ENCODE measurements at regions not wholly inside any gene's neighbourhood (a gene's known extent, or its start where the extent isn't known, plus 50 kb on each side); places are given as distances from the start of the nearest gene placed in this dataset.

DNA sequence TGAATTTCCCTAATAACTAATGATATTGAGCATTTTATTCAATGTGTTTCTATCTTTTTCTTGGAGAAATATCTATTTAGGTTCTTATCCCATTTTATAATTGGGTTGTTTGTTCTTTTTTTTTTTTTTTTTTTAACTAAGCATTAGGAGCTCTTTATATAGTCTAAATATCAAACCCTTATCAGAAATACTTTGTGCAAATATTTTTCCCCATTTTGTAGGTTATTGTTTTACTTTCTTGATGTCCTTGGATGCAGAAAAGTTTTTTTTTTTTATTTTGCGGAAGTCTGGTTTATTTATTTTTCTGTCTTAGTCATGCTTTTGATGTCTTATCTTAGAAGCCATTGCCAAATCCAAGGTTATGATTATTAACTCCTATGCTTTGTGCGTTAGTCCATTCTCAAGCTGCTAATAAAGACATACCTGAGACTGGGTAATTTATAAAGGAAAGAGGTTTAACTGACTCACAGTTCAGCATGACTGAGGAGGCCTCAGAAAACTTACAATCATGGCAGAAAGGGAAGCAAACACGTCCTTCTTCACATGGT is 434.3 kb upstream of the TBX3 start:
- Mint-ChIP-seq H3K4me3 (no peak overlapping the region), H3K4me1 (ENCODE audit: low read depth) (no peaks in the 10 kb centered on the region; the same call in 1 of the 2 replicates), H3K36me3 (ENCODE audit: low read depth) (no peaks in the 10 kb centered on the region), H3K27ac (no peak overlapping the region), H3K27me3 (ENCODE audit: insufficient read depth) (no peaks in the 10 kb centered on the region; the same call in 1 of the 2 replicates), H3K9me3 (no peaks in the 10 kb centered on the region)
- TF ChIP-seq, protein P1, sequence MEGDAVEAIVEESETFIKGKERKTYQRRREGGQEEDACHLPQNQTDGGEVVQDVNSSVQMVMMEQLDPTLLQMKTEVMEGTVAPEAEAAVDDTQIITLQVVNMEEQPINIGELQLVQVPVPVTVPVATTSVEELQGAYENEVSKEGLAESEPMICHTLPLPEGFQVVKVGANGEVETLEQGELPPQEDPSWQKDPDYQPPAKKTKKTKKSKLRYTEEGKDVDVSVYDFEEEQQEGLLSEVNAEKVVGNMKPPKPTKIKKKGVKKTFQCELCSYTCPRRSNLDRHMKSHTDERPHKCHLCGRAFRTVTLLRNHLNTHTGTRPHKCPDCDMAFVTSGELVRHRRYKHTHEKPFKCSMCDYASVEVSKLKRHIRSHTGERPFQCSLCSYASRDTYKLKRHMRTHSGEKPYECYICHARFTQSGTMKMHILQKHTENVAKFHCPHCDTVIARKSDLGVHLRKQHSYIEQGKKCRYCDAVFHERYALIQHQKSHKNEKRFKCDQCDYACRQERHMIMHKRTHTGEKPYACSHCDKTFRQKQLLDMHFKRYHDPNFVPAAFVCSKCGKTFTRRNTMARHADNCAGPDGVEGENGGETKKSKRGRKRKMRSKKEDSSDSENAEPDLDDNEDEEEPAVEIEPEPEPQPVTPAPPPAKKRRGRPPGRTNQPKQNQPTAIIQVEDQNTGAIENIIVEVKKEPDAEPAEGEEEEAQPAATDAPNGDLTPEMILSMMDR (IDR thresholded peaks at IDR 0.05) = no peak
- no peak for DNase-seq

DNA sequence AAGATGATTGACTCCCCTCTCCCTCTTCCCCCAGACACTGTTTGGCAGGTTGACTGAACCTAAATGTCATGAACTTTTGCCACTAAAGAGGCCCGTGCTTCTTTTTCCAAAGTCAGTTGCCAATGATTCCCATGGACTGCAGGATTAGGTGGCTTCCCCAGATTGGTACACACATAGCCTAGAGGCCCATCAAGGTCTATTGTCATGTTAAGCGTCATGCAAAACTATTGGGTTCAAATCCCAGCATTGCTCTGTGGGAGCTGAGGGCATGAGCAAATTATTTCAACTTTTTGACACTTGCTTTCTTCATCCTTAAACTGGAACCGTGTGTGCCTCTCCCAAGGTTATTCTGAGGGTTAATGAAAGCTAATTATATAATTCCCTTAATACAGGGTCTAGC is 430.2 kb upstream of the TBX3 start:
- no peaks in the 10 kb centered on the region; the same call in 1 of the 2 replicates for H3K4me1 Mint-ChIP-seq (ENCODE audit: low read depth)
- TF ChIP-seq, protein P1 (IDR thresholded peaks at IDR 0.05) = no peak
- no peaks in the 10 kb centered on the region; the same call in 1 of the 2 replicates for H3K27me3 Mint-ChIP-seq (ENCODE audit: insufficient read depth)
- no peak overlapping the region for H3K27ac Mint-ChIP-seq
- no peak for DNase-seq
- H3K36me3 Mint-ChIP-seq (ENCODE audit: low read depth) = no peaks in the 10 kb centered on the region
- H3K9me3 Mint-ChIP-seq = no peaks in the 10 kb centered on the region
- no peak overlapping the region for H3K4me3 Mint-ChIP-seq

DNA sequence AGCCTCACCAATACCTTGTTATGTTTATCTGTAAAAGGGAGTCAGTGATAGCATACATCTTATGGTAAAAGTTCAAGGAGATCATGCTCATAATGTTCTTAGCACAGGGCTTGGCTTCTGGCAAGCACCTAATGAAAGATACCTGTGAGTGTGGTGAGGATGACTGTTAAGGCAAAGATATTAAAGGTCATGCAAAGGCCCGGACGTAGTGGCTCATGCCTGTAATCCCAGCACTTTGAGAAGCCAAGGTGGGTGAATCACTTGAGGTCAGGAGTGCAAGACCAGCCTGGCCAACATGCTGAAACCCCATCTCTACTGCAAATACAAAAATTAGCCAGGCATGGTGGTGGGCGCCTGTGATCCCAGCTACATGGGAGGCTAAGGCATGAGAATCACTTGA is 425.9 kb upstream of the TBX3 start:
- no peak for DNase-seq
- H3K27ac Mint-ChIP-seq = no peak overlapping the region
- H3K4me3 Mint-ChIP-seq = no peak overlapping the region
- no peaks in the 10 kb centered on the region for H3K36me3 Mint-ChIP-seq (ENCODE audit: low read depth)
- TF ChIP-seq, protein P1 (IDR thresholded peaks at IDR 0.05) = no peak
- no peaks in the 10 kb centered on the region for H3K9me3 Mint-ChIP-seq
- H3K4me1 Mint-ChIP-seq (ENCODE audit: low read depth) = no peaks in the 10 kb centered on the region
- no peaks in the 10 kb centered on the region for H3K27me3 Mint-ChIP-seq (ENCODE audit: insufficient read depth)

DNA sequence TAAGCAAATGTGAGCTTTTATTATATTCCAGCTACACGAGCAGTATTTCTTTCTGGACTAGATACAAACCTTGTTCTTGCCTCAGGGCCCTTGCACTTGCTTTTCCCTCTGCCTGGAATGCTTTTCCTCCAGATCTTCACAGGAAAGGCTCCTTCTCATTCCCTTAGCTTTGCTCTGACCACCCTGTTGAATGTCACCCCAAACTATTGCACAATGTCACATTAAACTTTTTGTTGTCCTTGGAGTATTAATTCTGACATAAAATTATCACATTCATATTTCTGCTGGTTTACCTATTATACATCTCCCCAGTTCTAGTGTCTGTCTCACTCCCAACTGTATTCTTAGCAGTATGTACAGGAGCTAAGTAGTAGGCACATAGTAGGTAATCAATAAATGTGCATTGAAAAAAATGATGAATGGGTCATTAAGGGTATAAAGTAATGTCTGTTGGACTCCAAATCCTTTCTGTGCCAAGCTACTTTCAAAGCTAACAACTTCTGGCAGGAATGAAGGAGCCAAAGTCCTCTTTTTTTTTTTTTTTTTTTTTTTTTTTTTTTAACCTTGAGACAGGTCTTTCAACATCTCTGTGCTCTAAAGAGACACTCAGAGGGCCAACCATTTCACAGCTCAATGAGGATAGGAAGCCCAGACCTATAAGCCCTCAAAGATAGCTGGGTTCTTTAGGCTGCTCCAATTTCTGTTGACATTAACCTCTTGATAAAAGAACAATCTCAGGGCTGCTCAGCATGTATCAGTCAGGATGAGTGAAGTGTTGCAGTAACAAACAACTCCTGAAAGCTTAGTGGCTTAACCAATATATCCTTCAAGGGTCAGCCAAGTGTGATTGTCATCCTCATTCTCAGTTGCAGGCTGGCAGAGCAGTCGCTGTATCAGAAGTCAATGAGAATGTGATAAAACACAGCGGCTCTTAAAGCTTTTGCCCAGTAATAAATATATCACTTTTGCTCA is 424.4 kb upstream of the TBX3 start:
- no peak for DNase-seq
- H3K4me3 Mint-ChIP-seq = no peak overlapping the region
- H3K27ac Mint-ChIP-seq = no peak overlapping the region
- peaks cover 8% of the 10 kb centered on the region; the same call in 1 of the 2 replicates for H3K4me1 Mint-ChIP-seq (ENCODE audit: low read depth)
- no peaks in the 10 kb centered on the region for H3K9me3 Mint-ChIP-seq
- no peaks in the 10 kb centered on the region for H3K36me3 Mint-ChIP-seq (ENCODE audit: low read depth)
- no peaks in the 10 kb centered on the region for H3K27me3 Mint-ChIP-seq (ENCODE audit: insufficient read depth)
- TF ChIP-seq, protein P1 (IDR thresholded peaks at IDR 0.05) = no peak

DNA sequence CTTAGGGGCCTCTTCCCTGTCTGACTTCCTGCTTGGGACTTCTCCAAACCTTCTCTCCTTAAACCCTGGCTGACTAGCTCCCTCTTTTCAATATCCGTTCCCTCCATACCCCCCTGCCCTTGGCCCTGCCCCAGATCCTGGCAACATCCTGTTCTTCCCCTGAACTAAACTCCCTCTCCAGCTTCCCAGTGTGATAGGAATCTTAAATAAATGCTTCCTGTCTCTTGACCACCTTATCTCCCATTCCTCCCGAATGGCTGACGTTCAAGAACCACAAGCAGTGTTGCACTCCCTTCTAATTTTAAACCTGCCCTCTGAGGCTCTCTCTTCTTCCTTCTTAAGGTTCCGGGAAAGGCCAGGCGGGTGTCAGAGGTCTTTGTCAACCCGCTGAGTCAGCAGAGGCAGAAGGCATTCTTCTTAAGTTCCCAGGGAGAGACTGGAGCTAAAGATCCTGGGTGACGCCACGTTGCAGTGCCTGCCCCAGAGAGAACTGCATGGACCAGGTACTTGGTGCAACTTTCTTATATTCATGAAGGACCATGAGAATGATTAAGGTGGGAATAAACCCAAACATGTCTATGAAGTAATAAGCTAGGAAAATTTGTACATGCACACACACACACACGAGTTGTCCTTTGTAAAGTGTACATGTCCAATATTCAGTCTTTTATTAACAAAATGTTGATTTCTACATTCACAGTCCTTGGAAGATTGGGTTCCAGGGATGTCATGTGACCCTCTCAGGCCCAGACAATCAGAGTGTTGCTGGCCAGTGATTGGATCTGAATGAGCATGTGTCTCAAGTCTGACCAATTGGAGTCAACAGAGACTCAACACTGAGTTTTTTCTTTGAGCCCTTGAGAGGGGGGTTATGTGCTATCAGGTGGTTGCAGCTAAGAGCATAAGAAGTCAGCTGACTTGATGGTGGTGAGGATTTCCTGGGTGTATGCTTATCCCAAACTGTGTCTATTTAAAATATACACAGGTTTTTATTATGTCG is 420.2 kb upstream of the TBX3 start:
- H3K27ac Mint-ChIP-seq = peak overlapping the region; percentile 10; the same call in 1 of the 2 replicates
- H3K9me3 Mint-ChIP-seq = no peaks in the 10 kb centered on the region
- H3K4me1 Mint-ChIP-seq (ENCODE audit: low read depth) = peaks cover 8% of the 10 kb centered on the region; the same call in 1 of the 2 replicates
- DNase-seq = no peak
- H3K4me3 Mint-ChIP-seq = no peak overlapping the region
- H3K36me3 Mint-ChIP-seq (ENCODE audit: low read depth) = no peaks in the 10 kb centered on the region
- no peaks in the 10 kb centered on the region; the same call in 1 of the 2 replicates for H3K27me3 Mint-ChIP-seq (ENCODE audit: insufficient read depth)
- TF ChIP-seq, protein P1 (IDR thresholded peaks at IDR 0.05) = no peak
